ENCODE measurements at regions not wholly inside any gene's neighbourhood (a gene's known extent, or its start where the extent isn't known, plus 50 kb on each side); places are given as distances from the start of the nearest gene placed in this dataset.

DNA sequence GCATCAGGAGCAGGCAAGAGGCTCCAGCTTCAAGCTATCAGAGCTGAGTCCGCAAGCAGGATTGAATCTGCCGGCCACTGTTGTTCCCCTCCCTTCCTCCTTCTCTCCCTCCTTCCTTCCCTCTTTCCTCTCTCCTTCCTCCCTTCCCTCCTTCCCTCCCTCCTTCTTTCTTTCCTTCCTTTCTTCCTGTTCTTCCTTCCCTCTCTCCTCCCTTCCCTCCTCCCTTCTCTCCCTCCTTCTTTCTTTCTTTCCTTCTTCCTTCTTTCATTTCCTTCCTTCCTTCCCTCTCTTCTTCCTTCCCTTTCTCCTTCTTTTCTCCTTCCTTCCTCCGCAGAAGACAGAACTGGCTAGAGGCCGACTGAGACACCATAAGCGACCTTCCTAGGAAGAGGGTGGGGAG, 534.0 kb downstream of the NPHP4 start:
- H3K9me3 Mint-ChIP-seq (ENCODE audit: unreplicated experiment): no peaks in the 10 kb centered on the region

DNA sequence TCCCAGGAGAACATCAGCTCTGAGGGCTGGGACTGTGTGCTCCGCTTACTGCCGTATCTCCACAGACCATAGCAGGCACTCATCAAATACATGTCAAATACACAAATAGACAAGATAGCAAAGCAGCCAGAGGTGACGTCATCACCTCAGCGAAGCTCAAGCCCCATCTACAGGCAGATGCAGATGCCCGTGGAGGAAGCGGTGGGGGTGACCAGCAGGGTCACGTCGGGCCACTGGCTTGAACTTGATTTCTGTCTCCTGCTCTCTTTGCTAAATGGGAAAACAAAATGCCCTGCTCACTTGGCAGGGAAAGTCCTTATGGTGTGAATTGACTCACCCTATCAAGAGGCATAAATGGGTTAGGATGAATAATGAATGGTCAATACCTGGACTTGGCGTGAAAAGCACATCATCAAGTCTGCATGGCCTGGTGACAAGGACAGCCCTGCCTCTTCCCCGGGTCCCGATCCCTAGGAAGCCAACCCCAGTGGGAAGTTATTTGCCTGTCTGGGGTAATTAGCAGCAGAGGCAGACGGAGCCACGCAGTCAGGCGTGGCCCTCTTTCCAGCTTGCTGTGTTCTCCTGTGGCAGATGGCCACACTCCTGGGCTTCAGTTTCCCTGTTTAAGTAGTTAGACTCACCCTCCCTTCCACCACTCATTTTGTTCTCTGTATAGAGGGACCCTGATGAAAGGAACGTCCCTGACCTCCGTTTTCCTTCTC, 536.0 kb downstream of the NPHP4 start:
- intact Hi-C loops (cut with micrococcal nuclease; ENCODE audit: unreplicated experiment): no loop called here
- Mint-ChIP-seq H3K27ac (ENCODE audit: unreplicated experiment) (no peak overlapping the region), H3K36me3 (ENCODE audit: insufficient read depth, unreplicated experiment) (no peaks in the 10 kb centered on the region), H3K4me1 (ENCODE audit: low read depth, unreplicated experiment) (no peaks in the 10 kb centered on the region), H3K27me3 (ENCODE audit: insufficient read depth, unreplicated experiment) (peaks cover 11% of the 10 kb centered on the region), H3K4me3 (ENCODE audit: unreplicated experiment) (no peak overlapping the region), H3K9me3 (ENCODE audit: unreplicated experiment) (no peaks in the 10 kb centered on the region)
- no peaks in the 10 kb centered on the region for H3K9me3 ChIP-seq
- no peaks in the 10 kb centered on the region for H3K27me3 ChIP-seq (replicated peaks; ENCODE audit: control insufficient read depth, insufficient read depth, low read length)
- ChIA-PET POLR2A (no interaction called here), CTCF (no interaction called here)
- no peak for DNase-seq
- no peaks in the 10 kb centered on the region for H3K4me1 ChIP-seq
- H3K36me3 ChIP-seq (ENCODE audit: control insufficient read depth, insufficient read depth, low read length): no peaks in the 10 kb centered on the region
- TF ChIP-seq, protein P1, sequence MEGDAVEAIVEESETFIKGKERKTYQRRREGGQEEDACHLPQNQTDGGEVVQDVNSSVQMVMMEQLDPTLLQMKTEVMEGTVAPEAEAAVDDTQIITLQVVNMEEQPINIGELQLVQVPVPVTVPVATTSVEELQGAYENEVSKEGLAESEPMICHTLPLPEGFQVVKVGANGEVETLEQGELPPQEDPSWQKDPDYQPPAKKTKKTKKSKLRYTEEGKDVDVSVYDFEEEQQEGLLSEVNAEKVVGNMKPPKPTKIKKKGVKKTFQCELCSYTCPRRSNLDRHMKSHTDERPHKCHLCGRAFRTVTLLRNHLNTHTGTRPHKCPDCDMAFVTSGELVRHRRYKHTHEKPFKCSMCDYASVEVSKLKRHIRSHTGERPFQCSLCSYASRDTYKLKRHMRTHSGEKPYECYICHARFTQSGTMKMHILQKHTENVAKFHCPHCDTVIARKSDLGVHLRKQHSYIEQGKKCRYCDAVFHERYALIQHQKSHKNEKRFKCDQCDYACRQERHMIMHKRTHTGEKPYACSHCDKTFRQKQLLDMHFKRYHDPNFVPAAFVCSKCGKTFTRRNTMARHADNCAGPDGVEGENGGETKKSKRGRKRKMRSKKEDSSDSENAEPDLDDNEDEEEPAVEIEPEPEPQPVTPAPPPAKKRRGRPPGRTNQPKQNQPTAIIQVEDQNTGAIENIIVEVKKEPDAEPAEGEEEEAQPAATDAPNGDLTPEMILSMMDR (IDR thresholded peaks at IDR 0.05; ENCODE audit: insufficient read depth in 1 of 2, low read depth in 1 of 2, low read length in 1 of 2, severe bottlenecking in 1 of 2, unreplicated experiment in 1 of 2): no peak
- no TSS peak for BruUV-seq (replicated peaks)
- no peak overlapping the region for H3K4me3 ChIP-seq (ENCODE audit: low read depth, low read length)

More for the DNA sequence above, 534.0 kb downstream of the NPHP4 start:
- CTCF ChIA-PET: no interaction called here
- H3K9me3 ChIP-seq: no peaks in the 10 kb centered on the region
- no peak overlapping the region for H3K4me3 ChIP-seq (ENCODE audit: low read depth, low read length)
- H3K4me3 Mint-ChIP-seq (ENCODE audit: unreplicated experiment): no peak overlapping the region
- H3K27me3 ChIP-seq (replicated peaks; ENCODE audit: control insufficient read depth, insufficient read depth, low read length): no peaks in the 10 kb centered on the region
- H3K36me3 Mint-ChIP-seq (ENCODE audit: insufficient read depth, unreplicated experiment): no peaks in the 10 kb centered on the region
- TF ChIP-seq, protein P1 (IDR thresholded peaks at IDR 0.05; ENCODE audit: insufficient read depth in 1 of 2, low read depth in 1 of 2, low read length in 1 of 2, severe bottlenecking in 1 of 2, unreplicated experiment in 1 of 2): no peak
- POLR2A ChIA-PET: no interaction called here
- H3K27ac Mint-ChIP-seq (ENCODE audit: unreplicated experiment): no peak overlapping the region
- intact Hi-C loops (cut with micrococcal nuclease; ENCODE audit: unreplicated experiment): no loop called here
- H3K27me3 Mint-ChIP-seq (ENCODE audit: insufficient read depth, unreplicated experiment): peaks cover 9% of the 10 kb centered on the region
- BruUV-seq (replicated peaks): no TSS peak
- no peak for DNase-seq
- no peaks in the 10 kb centered on the region for H3K4me1 Mint-ChIP-seq (ENCODE audit: low read depth, unreplicated experiment)
- H3K36me3 ChIP-seq (ENCODE audit: control insufficient read depth, insufficient read depth, low read length): no peaks in the 10 kb centered on the region
- H3K4me1 ChIP-seq: no peaks in the 10 kb centered on the region

DNA sequence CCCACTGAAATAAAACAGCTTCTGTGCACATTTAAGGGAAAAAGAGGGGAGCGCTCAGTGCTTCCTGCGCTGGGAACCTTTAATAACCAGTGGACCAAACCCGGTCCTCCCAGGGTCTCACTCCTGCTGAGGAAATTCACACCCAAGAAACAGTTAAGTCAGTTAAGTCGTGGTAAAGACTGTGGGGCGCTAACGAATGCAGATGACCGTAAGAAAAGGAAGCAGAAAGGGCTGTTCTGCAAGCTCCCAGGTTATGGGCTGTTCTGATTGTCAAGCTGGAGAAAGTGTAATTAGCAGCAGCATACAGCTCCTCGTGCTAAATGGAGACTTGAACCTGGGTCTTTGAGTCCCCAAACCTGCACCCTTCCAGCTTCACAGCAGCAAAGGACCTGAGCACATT, 536.6 kb downstream of the NPHP4 start:
- no TSS peak for BruUV-seq (replicated peaks)
- H3K4me1 ChIP-seq: no peaks in the 10 kb centered on the region
- H3K27me3 Mint-ChIP-seq (ENCODE audit: insufficient read depth, unreplicated experiment): peaks cover 11% of the 10 kb centered on the region
- TF ChIP-seq, protein P1 (IDR thresholded peaks at IDR 0.05; ENCODE audit: insufficient read depth in 1 of 2, low read depth in 1 of 2, low read length in 1 of 2, severe bottlenecking in 1 of 2, unreplicated experiment in 1 of 2): no peak
- H3K4me3 Mint-ChIP-seq (ENCODE audit: unreplicated experiment): no peak overlapping the region
- H3K36me3 Mint-ChIP-seq (ENCODE audit: insufficient read depth, unreplicated experiment): no peaks in the 10 kb centered on the region
- ChIA-PET CTCF (no interaction called here), POLR2A (no interaction called here)
- no peak overlapping the region for H3K4me3 ChIP-seq (ENCODE audit: low read depth, low read length)
- no peaks in the 10 kb centered on the region for H3K4me1 Mint-ChIP-seq (ENCODE audit: low read depth, unreplicated experiment)
- H3K9me3 Mint-ChIP-seq (ENCODE audit: unreplicated experiment): no peaks in the 10 kb centered on the region
- DNase-seq: no peak
- no peaks in the 10 kb centered on the region for H3K9me3 ChIP-seq
- H3K36me3 ChIP-seq (ENCODE audit: control insufficient read depth, insufficient read depth, low read length): no peaks in the 10 kb centered on the region
- H3K27ac Mint-ChIP-seq (ENCODE audit: unreplicated experiment): no peak overlapping the region
- intact Hi-C loops (cut with micrococcal nuclease; ENCODE audit: unreplicated experiment): no loop called here
- no peaks in the 10 kb centered on the region for H3K27me3 ChIP-seq (replicated peaks; ENCODE audit: control insufficient read depth, insufficient read depth, low read length)

All from Caco-2 (cell line).